A673 (cell line): ENCODE measurements at regions not wholly inside any gene's neighbourhood (a gene's known extent, or its start where the extent isn't known, plus 50 kb on each side); places are given as distances from the start of the nearest gene placed in this dataset.
"Not testable (repeated sequence)": the region's sequence is repeated elsewhere in the genome, so short reads cannot be mapped to it uniquely, and the experiment has no call there.

Experiments used
- BruUV-seq: library from RNA; stranded (reverse); fragments of 400-500 nt; replicated peaks from 2 replicates; lab custom pipeline; 2021; lab: Mats Ljungman, UMichigan
- CTCF ChIA-PET: fragments of 300-600 bp; sonication (Branson Sonifier 250); formaldehyde crosslinking; loops from one replicate; lab custom pipeline; 2022; ENCODE audit warnings: antibody characterized with exemption; lab: Charles Lee
- POLR2A ChIA-PET: fragments of 300-600 bp; sonication (Branson Sonifier 250); formaldehyde crosslinking; loops from one replicate; lab custom pipeline; 2022; ENCODE audit warnings: antibody characterized with exemption; ENCODE audit not compliant: low non-redundant PET; lab: Charles Lee
- DNase-seq: peaks from one replicate; pipeline ENCODE4 v3.0.0-alpha.2; 2015; ENCODE audit warnings: low spot score
- H3K27ac ChIP-seq: fragments of 200-600 bp; sonication (generic); 2 replicates; pipeline ENCODE4 v1.5.1; 2016; ENCODE audit warnings: mixed run types, low read depth, mild to moderate bottlenecking, mixed read lengths, antibody characterized with exemption, low read length; ENCODE audit not compliant: poor library complexity, severe bottlenecking
- H3K27me3 ChIP-seq: fragments of 200-600 bp; sonication (generic); replicated peaks from 2 replicates; pipeline ENCODE4 v1.6.1; 2017; ENCODE audit warnings: mixed run types, low read depth, mild to moderate bottlenecking, mixed read lengths, antibody characterized with exemption, low read length; ENCODE audit not compliant: insufficient read depth, poor library complexity
- H3K36me3 ChIP-seq: fragments of 200-600 bp; sonication (generic); 2 replicates; pipeline ENCODE4 v1.6.1; 2016; ENCODE audit warnings: mixed run types, mild to moderate bottlenecking, mixed read lengths, antibody characterized with exemption, low read length; ENCODE audit not compliant: insufficient read depth, poor library complexity, severe bottlenecking
- H3K4me1 ChIP-seq: fragments of 200-600 bp; sonication (generic); 2 replicates; pipeline ENCODE4 v1.6.1; 2017; ENCODE audit warnings: mixed run types, mild to moderate bottlenecking, mixed read lengths, antibody characterized with exemption, low read length; ENCODE audit not compliant: insufficient read depth, poor library complexity, severe bottlenecking
- H3K4me3 ChIP-seq: fragments of 200-600 bp; sonication (generic); 2 replicates; pipeline ENCODE4 v1.5.1; 2016; ENCODE audit warnings: low read depth, mixed run types, mild to moderate bottlenecking, mixed read lengths, low read length; ENCODE audit not compliant: poor library complexity, severe bottlenecking
- H3K9me3 ChIP-seq: fragments of 200-600 bp; sonication (generic); 2 replicates; pipeline ENCODE4 v1.6.1; 2016; ENCODE audit warnings: mixed run types, low read depth, mild to moderate bottlenecking, mixed read lengths, antibody characterized with exemption, low read length; ENCODE audit not compliant: poor library complexity, severe bottlenecking
- CTCF ChIP-seq: fragments of 300-800, 200-600 bp; sonication (generic); conservative IDR thresholded peaks from 2 replicates; pipeline ENCODE4 v1.5.1; 2017; ENCODE audit warnings: low read depth, mild to moderate bottlenecking, antibody characterized with exemption, low read length, moderate library complexity, mixed read lengths
- EZH2 ChIP-seq: fragments of 200-600 bp; sonication (generic); IDR thresholded peaks from 2 replicates; pipeline ENCODE4 v1.6.1; 2017; ENCODE audit warnings: borderline replicate concordance, low read depth, mild to moderate bottlenecking, mixed read lengths, antibody characterized with exemption, low read length; ENCODE audit not compliant: poor library complexity, severe bottlenecking
- intact Hi-C: fragments of 100-400 bp; cut with micrococcal nuclease; formaldehyde crosslinking; loops from one replicate; pipeline ENCODE4 v1.10.0; 2022; ENCODE audit not compliant: unreplicated experiment

GRCh38 chr1:187691439-187691838 lies 862.7 kb downstream of the PLA2G4A start:
- ChIA-PET POLR2A (no interaction called here), CTCF (no interaction called here)
- intact Hi-C loops = no loop called here
- no peaks in the 10 kb centered on the region for H3K9me3 ChIP-seq
- no peak overlapping the region for H3K4me3 ChIP-seq
- no peak overlapping the region for H3K27ac ChIP-seq
- H3K4me1 ChIP-seq = no peaks in the 10 kb centered on the region
- BruUV-seq = no TSS peak
- DNase-seq = no peak
- H3K36me3 ChIP-seq = no peaks in the 10 kb centered on the region
- TF ChIP-seq CTCF (no peak), EZH2 (no peak)
- H3K27me3 ChIP-seq = no peaks in the 10 kb centered on the region

GRCh38 chr1:187692799-187693198 lies 864.0 kb downstream of the PLA2G4A start:
- Histone ChIP-seq H3K36me3 (no peaks in the 10 kb centered on the region), H3K4me1 (no peaks in the 10 kb centered on the region), H3K9me3 (no peaks in the 10 kb centered on the region), H3K27ac (no peak overlapping the region), H3K4me3 (no peak overlapping the region), H3K27me3 (no peaks in the 10 kb centered on the region)
- POLR2A ChIA-PET = no interaction called here
- CTCF ChIA-PET = no interaction called here
- TF ChIP-seq EZH2 (no peak), CTCF (no peak)
- BruUV-seq = no TSS peak
- intact Hi-C loops = no loop called here
- DNase-seq = no peak

GRCh38 chr1:187696073-187696472 lies 867.3 kb downstream of the PLA2G4A start:
- BruUV-seq = no TSS peak
- Histone ChIP-seq H3K4me3 (no peak overlapping the region), H3K27me3 (no peaks in the 10 kb centered on the region), H3K4me1 (no peaks in the 10 kb centered on the region), H3K36me3 (no peaks in the 10 kb centered on the region), H3K9me3 (no peaks in the 10 kb centered on the region), H3K27ac (no peak overlapping the region)
- TF ChIP-seq EZH2 = no peak
- no peak for TF ChIP-seq CTCF
- no peak for DNase-seq
- intact Hi-C loops = no loop called here
- ChIA-PET POLR2A (no interaction called here), CTCF (no interaction called here)

- CTCF ChIA-PET, H3K27me3 ChIP-seq, intact Hi-C loops, H3K36me3 ChIP-seq, DNase-seq, BruUV-seq, H3K4me3 ChIP-seq, POLR2A ChIA-PET, H3K27ac ChIP-seq, H3K4me1 ChIP-seq, H3K9me3 ChIP-seq: not testable (repeated sequence)
These were observed 874.7 kb downstream of the PLA2G4A start for GRCh38 chr1:187703138-187704130.
